ENCODE measurements at regions not wholly inside any gene's neighbourhood (a gene's known extent, or its start where the extent isn't known, plus 50 kb on each side); places are given as distances from the start of the nearest gene placed in this dataset.

GRCh38 chr13:85284349-85284748 lies 514.9 kb downstream of the SLITRK6 start:
- TF ChIP-seq EZH2phosphoT487 (IDR thresholded peaks at IDR 0.05; ENCODE audit: borderline replicate concordance, low read depth, low read length) (no peak), CTCF (conservative IDR thresholded peaks at IDR 0.05; ENCODE audit: low read length) (no peak)
